ELR (cell line): ENCODE measurements at regions not wholly inside any gene's neighbourhood (a gene's known extent, or its start where the extent isn't known, plus 50 kb on each side); places are given as distances from the start of the nearest gene placed in this dataset.

Experiments used
- DNase-seq: peaks from one replicate; pipeline ENCODE4 v3.0.0-alpha.2; 2015; ENCODE audit warnings: low read depth

DNA sequence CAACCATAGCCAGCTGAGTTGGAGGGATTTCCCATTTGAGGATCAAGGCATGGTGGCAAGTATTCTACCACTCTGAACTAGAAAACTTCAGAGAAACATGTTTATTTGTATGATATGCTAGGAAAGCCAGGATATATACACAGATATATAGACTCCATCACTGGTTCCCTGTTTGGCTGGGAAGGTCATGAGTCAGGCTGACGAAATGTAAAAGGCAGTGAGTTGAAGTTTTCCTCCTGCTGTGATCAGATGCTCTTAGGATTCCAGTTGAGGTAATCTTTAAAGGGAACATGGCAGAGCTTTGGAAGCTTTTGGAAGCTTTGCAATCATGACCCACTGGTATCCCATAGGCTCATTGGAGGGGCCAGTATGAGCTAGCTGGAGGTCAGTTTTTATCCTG is 1369.1 kb downstream of the EPHA7 start:
- DNase-seq, result no peak

GRCh38 chr6:92047860-92048259 is 1371.5 kb downstream of the EPHA7 start:
- DNase-seq, result no peak

GRCh38 chr6:92047152-92047850 is 1372.1 kb downstream of the EPHA7 start:
- DNase-seq, result no peak

DNA sequence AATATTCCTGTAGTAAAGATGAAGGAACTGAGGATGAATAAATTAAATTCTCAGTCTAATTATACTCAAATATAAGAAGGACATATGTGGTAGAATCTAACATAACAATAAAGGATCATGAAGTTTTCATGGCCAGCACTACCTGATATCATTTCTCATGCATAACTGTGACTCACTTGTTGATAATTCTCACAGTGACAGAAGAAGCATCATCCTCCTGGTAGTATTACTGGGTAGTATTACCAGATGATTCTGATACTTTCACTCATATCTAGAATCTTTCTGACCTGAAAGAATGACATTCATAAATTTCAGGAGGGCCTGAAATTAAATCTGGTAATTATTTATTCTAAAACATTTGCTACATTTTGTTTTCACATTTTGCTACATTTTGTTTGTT is 1375.0 kb downstream of the EPHA7 start:
- no peak for DNase-seq

DNA sequence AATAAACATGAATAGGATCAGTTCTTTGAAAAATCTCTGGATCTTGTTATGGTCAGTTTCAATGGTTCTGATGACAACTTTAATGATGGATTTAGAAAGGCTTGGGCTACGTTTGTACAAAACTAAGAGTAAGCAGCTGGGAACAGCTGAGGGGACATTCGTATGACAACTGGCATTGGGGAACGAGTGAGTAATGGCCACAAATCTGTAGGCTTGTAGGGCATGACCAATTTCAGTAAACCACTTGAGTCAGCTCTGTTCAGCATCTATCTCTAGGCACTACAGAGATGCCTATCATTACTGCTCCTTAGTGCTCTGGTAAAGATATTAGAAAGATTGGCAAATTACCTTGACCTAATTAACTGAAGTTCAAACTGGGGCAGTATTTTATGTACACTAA is 1375.6 kb downstream of the EPHA7 start:
- no peak for DNase-seq

DNA sequence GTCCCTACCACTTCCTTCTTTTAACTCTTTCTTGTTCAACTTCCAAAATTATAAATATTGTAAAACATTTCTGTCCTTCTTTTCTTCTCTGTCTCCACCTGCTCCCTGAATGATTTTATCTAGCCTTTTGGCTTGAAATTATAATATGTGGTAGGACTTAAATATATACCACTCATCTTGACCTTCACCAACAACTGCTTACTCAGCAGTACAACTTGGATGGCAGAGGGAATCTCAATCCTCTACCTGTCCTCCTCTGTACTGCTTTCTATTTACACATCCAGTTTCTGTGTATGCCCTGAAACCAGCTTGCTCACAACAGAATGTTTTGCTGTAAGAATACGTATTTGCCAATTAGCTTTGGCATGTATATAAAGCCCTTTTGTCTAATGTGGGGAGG is 1392.5 kb downstream of the EPHA7 start:
- no peak for DNase-seq

DNA sequence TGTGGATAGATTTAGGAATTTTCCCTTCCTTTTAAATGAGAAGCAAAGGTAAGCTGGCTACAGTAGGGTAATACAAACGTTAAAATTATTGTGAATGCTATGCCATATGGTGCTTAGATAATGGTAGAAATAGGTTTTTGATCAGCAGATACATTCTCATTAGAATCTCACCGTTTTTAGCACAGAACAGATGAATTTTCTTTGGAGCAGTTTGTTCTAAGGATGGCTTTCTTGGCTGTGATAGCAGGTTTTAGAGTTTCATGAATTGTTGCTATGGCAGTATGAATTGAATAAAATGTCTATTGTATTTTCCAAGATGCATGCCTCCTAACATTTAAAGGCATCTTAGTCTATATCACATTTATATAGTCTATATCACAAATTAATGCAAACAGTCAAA is 1394.5 kb downstream of the EPHA7 start:
- DNase-seq, result no peak

GRCh38 chr6:92024110-92024509 is 1395.2 kb downstream of the EPHA7 start:
- DNase-seq, result no peak

GRCh38 chr6:92023410-92023966 is 1395.9 kb downstream of the EPHA7 start:
- no peak for DNase-seq

DNA sequence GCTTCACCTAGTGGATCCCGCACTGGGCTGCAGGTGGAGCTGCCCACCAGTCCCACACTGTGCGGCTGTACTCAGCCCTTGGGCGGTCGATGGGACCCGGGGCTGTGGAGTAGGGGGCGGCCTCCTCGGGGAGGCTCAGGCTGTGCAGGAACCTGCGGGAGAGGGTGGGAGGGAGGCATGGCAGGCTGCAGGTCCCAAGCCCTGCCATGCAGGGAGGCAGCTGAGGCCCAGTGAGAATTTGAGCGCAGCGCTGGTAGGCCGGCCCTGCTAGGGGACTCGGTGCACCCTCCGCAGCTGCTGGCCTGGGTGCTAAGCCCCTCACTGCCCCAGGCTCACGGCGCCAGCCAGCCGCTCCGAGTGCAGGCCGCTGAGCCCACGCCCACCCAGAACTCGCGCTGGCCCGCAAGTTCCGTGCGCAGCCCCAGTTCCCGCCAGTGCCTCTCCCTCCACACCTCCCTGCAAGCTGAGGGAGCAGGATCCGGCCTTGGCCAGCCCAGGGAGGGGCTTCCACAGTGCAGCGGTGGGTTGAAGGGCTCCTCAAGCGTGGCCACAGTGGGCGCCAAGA is 1407.6 kb downstream of the EPHA7 start:
- no peak for DNase-seq

- no peak for DNase-seq
These were observed 1410.4 kb downstream of the EPHA7 start for GRCh38 chr6:92008757-92009502.

DNA sequence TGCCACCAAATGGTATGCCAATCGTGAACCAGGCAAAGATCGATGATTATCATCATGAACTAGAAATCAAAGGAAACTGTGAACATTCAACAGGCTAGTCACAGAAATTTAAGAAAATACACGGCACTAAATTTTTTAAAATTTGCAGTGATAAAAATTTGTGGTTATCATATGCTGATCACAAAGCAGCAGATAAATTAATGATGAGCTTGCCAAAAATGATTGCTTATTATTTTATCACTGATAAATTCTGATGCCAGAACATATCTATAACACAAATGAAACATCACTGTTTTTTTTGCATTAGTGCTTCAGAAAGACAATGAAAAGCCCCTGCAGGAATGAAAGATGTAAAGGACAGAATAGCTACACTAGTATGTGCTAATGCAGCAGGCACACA is 1413.2 kb upstream of the MAP3K7 start:
- DNase-seq, result no peak

- no peak for DNase-seq
These were observed 1407.9 kb upstream of the MAP3K7 start for GRCh38 chr6:91994787-91995186.

- DNase-seq, result no peak
These were observed 1395.7 kb upstream of the MAP3K7 start for GRCh38 chr6:91982559-91982958.

- DNase-seq, result no peak
These were observed 1389.9 kb upstream of the MAP3K7 start for GRCh38 chr6:91976797-91977196.

GRCh38 chr6:91970700-91971099 is 1383.8 kb upstream of the MAP3K7 start:
- DNase-seq, result no peak

DNA sequence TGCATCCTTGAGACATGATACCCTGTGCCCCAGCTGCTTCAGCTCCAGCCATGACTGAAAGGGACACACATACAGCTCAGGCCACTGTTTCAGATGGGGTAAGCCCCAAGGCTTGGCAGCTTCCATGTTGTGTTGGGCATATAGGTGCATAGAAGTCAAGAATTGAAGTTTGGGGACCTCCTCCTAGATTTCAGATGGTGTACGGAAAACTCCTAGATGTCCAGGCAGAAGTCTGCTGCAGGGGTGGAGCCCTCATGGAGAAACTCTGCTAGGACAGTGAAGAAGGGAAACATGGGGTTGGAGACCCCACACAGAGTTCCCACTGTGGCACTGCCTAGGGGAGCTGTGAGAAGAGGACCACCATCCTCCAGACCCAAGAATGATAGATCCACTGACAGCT is 1379.0 kb upstream of the MAP3K7 start:
- no peak for DNase-seq

DNA sequence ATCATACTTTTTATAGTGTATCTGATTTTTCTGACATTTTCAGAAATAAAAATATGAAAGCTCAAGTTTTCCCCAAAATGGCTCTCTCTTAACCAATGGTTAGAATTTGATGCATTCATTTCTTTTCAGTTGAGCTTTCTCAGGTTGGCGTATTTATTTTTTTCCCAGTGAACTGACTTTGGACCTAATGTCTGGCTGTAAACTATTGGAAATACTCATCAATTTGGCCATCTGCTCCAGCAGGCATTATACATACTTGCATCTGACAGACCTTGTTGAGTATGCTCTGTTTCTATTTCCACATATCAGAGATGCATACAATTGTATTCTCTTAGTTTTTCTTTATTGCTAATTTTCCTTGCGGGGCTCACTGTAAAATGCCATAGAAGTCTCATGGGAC is 1374.8 kb upstream of the MAP3K7 start:
- no peak for DNase-seq

GRCh38 chr6:91961236-91961635 is 1374.4 kb upstream of the MAP3K7 start:
- no peak for DNase-seq

DNA sequence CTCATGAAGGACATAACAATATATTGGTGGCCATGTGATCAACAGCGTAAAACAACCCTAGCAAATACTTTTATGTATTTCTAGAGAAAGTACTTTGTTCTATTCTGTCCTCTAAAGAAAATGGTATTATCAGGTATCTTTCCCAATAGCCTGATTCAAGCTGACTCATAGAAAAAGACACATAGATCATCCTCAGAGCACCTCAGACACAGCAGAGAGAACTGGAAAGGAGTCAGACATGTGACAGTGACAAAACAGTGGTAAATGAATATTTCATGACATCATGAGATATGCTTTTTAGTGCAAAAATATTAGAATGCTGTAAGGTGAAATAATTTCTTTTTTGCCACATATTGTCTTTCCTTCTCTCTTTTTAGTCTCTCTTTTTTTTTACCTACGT is 1355.0 kb upstream of the MAP3K7 start:
- DNase-seq, result no peak

- DNase-seq, result no peak
These were observed 1353.9 kb upstream of the MAP3K7 start for GRCh38 chr6:91940801-91941200.

GRCh38 chr6:91926827-91927226 is 1340.0 kb upstream of the MAP3K7 start:
- no peak for DNase-seq

GRCh38 chr6:91926361-91926760 is 1339.5 kb upstream of the MAP3K7 start:
- no peak for DNase-seq
